GM13976 (cell line): ENCODE measurements at regions not wholly inside any gene's neighbourhood (a gene's known extent, or its start where the extent isn't known, plus 50 kb on each side); places are given as distances from the start of the nearest gene placed in this dataset.

Experiments used
- DNase-seq: peaks from one replicate; pipeline ENCODE4 v3.0.0; 2012; ENCODE audit warnings: low spot score
- in situ Hi-C: fragments of 300-500 bp; cut with MboI; formaldehyde crosslinking; loops from one replicate; pipeline ENCODE4 v1.12.0; 2022; ENCODE audit warnings: low sequenced_read_pairs, mixed read lengths, inconsistent platforms; ENCODE audit not compliant: unreplicated experiment
- TF ChIP-seq, protein P1 (sequence below): IDR thresholded peaks from 2 replicates; pipeline ENCODE4 v1.5.1; 2012; ENCODE audit warnings: borderline replicate concordance, mild to moderate bottlenecking; ENCODE audit not compliant: insufficient read depth; ENCODE audit errors: extremely low read depth, missing control alignments, control extremely low read depth

GRCh38 chr5:156147261-156147943, 179.6 kb upstream of the SGCD start:
- TF ChIP-seq, protein P1, sequence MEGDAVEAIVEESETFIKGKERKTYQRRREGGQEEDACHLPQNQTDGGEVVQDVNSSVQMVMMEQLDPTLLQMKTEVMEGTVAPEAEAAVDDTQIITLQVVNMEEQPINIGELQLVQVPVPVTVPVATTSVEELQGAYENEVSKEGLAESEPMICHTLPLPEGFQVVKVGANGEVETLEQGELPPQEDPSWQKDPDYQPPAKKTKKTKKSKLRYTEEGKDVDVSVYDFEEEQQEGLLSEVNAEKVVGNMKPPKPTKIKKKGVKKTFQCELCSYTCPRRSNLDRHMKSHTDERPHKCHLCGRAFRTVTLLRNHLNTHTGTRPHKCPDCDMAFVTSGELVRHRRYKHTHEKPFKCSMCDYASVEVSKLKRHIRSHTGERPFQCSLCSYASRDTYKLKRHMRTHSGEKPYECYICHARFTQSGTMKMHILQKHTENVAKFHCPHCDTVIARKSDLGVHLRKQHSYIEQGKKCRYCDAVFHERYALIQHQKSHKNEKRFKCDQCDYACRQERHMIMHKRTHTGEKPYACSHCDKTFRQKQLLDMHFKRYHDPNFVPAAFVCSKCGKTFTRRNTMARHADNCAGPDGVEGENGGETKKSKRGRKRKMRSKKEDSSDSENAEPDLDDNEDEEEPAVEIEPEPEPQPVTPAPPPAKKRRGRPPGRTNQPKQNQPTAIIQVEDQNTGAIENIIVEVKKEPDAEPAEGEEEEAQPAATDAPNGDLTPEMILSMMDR, result no peak
- in situ Hi-C loops, result no loop called here
- no peak for DNase-seq

- TF ChIP-seq, protein P1, result no peak
- DNase-seq, result no peak
- in situ Hi-C loops, result no loop called here
Observed at GRCh38 chr5:156147944-156148285, 179.0 kb upstream of the SGCD start.

- DNase-seq, result no peak
- TF ChIP-seq, protein P1, result no peak
- in situ Hi-C loops, result no loop called here
Observed at GRCh38 chr5:156148301-156148700, 178.7 kb upstream of the SGCD start.

GRCh38 chr5:156149213-156149612, 177.8 kb upstream of the SGCD start:
- DNase-seq, result no peak
- in situ Hi-C loops, result no loop called here
- TF ChIP-seq, protein P1, result no peak

DNA sequence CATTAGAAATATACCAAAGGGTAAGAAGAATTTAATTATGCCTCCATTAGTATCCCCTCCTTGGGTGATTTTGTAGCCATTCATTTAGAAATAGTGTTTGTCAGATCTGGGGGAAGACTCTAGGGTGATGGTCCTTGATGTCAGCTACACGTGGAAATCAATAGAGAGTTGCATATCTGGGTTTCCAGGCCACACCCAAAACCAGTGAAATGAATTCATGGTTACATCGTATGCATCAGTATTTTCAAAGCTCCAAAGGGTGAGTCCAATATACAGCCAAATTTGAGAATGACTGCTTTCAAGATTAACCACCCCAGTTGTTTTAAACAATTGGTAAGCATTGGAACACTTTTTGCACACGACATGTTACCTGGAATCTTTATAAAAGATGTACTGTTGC, 173.4 kb upstream of the SGCD start:
- in situ Hi-C loops, result no loop called here
- TF ChIP-seq, protein P1, result no peak
- DNase-seq, result no peak

- TF ChIP-seq, protein P1, result no peak
- no peak for DNase-seq
- in situ Hi-C loops, result no loop called here
Observed at GRCh38 chr5:156154757-156155156, 172.2 kb upstream of the SGCD start.
